ENCODE measurements at regions not wholly inside any gene's neighbourhood (a gene's known extent, or its start where the extent isn't known, plus 50 kb on each side); places are given as distances from the start of the nearest gene placed in this dataset.
"Not testable (repeated sequence)": the region's sequence is repeated elsewhere in the genome, so short reads cannot be mapped to it uniquely, and the experiment has no call there.

- no peak for DNase-seq (ENCODE audit: low read depth)
These were observed 52.5 kb upstream of the NBL1 start for GRCh38 chr1:19591482-19592091.

GRCh38 chr1:19585507-19585906 lies 58.6 kb upstream of the NBL1 start:
- no peak for DNase-seq (ENCODE audit: low read depth)

GRCh38 chr1:19582318-19582717 lies 61.8 kb upstream of the NBL1 start:
- DNase-seq (ENCODE audit: low read depth) = no peak

GRCh38 chr1:19581381-19581780 lies 62.7 kb upstream of the NBL1 start:
- no peak for DNase-seq (ENCODE audit: low read depth)

GRCh38 chr1:19577561-19577960 lies 66.5 kb upstream of the NBL1 start:
- no peak for DNase-seq (ENCODE audit: low read depth)

- peak; percentile 24 for DNase-seq (ENCODE audit: low read depth)
These were observed 67.1 kb upstream of the NBL1 start for GRCh38 chr1:19577036-19577435.

- no peak for DNase-seq (ENCODE audit: low read depth)
These were observed 74.3 kb upstream of the NBL1 start for GRCh38 chr1:19569786-19570185.

- no peak for DNase-seq (ENCODE audit: low read depth)
These were observed 77.1 kb upstream of the NBL1 start for GRCh38 chr1:19567041-19567440.

- no peak for DNase-seq (ENCODE audit: low read depth)
These were observed 79.0 kb upstream of the CAPZB start for GRCh38 chr1:19564366-19564765.

- peak; percentile 47 for DNase-seq (ENCODE audit: low read depth)
These were observed 78.2 kb upstream of the CAPZB start for GRCh38 chr1:19563324-19564097.

GRCh38 chr1:19562847-19563246 lies 77.5 kb upstream of the CAPZB start:
- DNase-seq (ENCODE audit: low read depth) = no peak

- DNase-seq (ENCODE audit: low read depth) = no peak
These were observed 75.1 kb upstream of the CAPZB start for GRCh38 chr1:19560480-19560879.

- peak; percentile 41 for DNase-seq (ENCODE audit: low read depth)
These were observed 74.3 kb upstream of the CAPZB start for GRCh38 chr1:19559641-19560040.

GRCh38 chr1:19557609-19558051 lies 72.3 kb upstream of the CAPZB start:
- no peak for DNase-seq (ENCODE audit: low read depth)

GRCh38 chr1:19554090-19554489 lies 68.8 kb upstream of the CAPZB start:
- DNase-seq (ENCODE audit: low read depth) = no peak

GRCh38 chr1:19552291-19553010 lies 67.1 kb upstream of the CAPZB start:
- DNase-seq (ENCODE audit: low read depth) = no peak

- not testable (repeated sequence) for DNase-seq (ENCODE audit: low read depth)
These were observed 66.5 kb upstream of the CAPZB start for GRCh38 chr1:19551837-19552236.

- DNase-seq (ENCODE audit: low read depth) = not testable (repeated sequence)
These were observed 65.1 kb upstream of the CAPZB start for GRCh38 chr1:19550437-19550836.

GRCh38 chr1:19547814-19548213 lies 62.5 kb upstream of the CAPZB start:
- no peak for DNase-seq (ENCODE audit: low read depth)

GRCh38 chr1:19536519-19536918 lies 51.2 kb upstream of the CAPZB start:
- no peak for DNase-seq (ENCODE audit: low read depth)

GRCh38 chr1:19535214-19535613 lies 49.9 kb upstream of the CAPZB start:
- DNase-seq (ENCODE audit: low read depth) = no peak
